ENCODE measurements at regions not wholly inside any gene's neighbourhood (a gene's known extent, or its start where the extent isn't known, plus 50 kb on each side); places are given as distances from the start of the nearest gene placed in this dataset.

DNA sequence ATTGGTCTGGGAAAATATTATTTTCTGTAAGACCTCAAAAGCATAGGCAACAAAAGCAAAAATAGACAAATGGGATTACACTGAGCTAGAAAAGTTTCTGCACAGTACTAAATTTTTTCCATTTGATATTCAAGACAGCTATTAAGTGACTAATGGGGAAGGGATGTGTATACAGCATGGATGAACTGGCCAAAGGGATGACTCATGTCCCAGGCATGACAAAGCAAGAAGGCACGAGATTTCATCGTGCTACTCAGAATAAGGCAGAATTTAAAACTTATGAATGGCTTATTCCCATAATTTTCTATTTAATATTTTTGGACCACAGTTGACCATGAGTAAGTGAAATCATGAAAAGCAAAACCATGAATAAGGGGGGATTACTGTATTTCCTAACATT, 1250.1 kb upstream of the GYPC start:
- TF ChIP-seq, protein P1, sequence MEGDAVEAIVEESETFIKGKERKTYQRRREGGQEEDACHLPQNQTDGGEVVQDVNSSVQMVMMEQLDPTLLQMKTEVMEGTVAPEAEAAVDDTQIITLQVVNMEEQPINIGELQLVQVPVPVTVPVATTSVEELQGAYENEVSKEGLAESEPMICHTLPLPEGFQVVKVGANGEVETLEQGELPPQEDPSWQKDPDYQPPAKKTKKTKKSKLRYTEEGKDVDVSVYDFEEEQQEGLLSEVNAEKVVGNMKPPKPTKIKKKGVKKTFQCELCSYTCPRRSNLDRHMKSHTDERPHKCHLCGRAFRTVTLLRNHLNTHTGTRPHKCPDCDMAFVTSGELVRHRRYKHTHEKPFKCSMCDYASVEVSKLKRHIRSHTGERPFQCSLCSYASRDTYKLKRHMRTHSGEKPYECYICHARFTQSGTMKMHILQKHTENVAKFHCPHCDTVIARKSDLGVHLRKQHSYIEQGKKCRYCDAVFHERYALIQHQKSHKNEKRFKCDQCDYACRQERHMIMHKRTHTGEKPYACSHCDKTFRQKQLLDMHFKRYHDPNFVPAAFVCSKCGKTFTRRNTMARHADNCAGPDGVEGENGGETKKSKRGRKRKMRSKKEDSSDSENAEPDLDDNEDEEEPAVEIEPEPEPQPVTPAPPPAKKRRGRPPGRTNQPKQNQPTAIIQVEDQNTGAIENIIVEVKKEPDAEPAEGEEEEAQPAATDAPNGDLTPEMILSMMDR (IDR thresholded peaks at IDR 0.05), result no peak
- no peak for TF ChIP-seq POLR2A (IDR thresholded peaks at IDR 0.05)
